NOMO-1 treated with DMSO at 0.1 percent for 48 hours (cell line): ENCODE measurements at regions not wholly inside any gene's neighbourhood (a gene's known extent, or its start where the extent isn't known, plus 50 kb on each side); places are given as distances from the start of the nearest gene placed in this dataset.
"Not testable (repeated sequence)": the region's sequence is repeated elsewhere in the genome, so short reads cannot be mapped to it uniquely, and the experiment has no call there.

Experiments used
- DNase-seq: peaks from one replicate; lab custom pipeline; 2025; ENCODE audit not compliant: unreplicated experiment; lab: John Stamatoyannopoulos, UW

- no peak for DNase-seq
These were observed 83.3 kb upstream of the SIRPA start for GRCh38 chr20:1811621-1812498.

GRCh38 chr20:1810926-1811620 is 84.1 kb upstream of the SIRPA start:
- peak; percentile 21 for DNase-seq

GRCh38 chr20:1810572-1810925 is 84.7 kb upstream of the SIRPA start:
- DNase-seq: no peak

- no peak for DNase-seq
These were observed 85.3 kb upstream of the SIRPA start for GRCh38 chr20:1809611-1810510.

- no peak for DNase-seq
These were observed 86.1 kb upstream of the SIRPA start for GRCh38 chr20:1809131-1809572.

GRCh38 chr20:1808101-1808500 is 87.1 kb upstream of the SIRPA start:
- DNase-seq: no peak

- DNase-seq: no peak
These were observed 87.8 kb upstream of the SIRPA start for GRCh38 chr20:1807394-1807793.

- DNase-seq: no peak
These were observed 88.8 kb upstream of the SIRPA start for GRCh38 chr20:1806456-1806855.

- no peak for DNase-seq
These were observed 89.4 kb upstream of the SIRPA start for GRCh38 chr20:1805816-1806215.

GRCh38 chr20:1805161-1805581 is 90.0 kb upstream of the SIRPA start:
- DNase-seq: no peak

- DNase-seq: peak; percentile 26
These were observed 90.7 kb upstream of the SIRPA start for GRCh38 chr20:1804554-1804956.

- peak; percentile 47 for DNase-seq
These were observed 91.2 kb upstream of the SIRPA start for GRCh38 chr20:1803932-1804501.

- DNase-seq: peak; percentile 94
These were observed 91.9 kb upstream of the SIRPA start for GRCh38 chr20:1803061-1803931.

GRCh38 chr20:1802385-1803060 is 92.7 kb upstream of the SIRPA start:
- peak; percentile 83 for DNase-seq

- DNase-seq: no peak
These were observed 93.3 kb upstream of the SIRPA start for GRCh38 chr20:1801929-1802306.

- peak; percentile 63 for DNase-seq
These were observed 93.8 kb upstream of the SIRPA start for GRCh38 chr20:1801225-1801928.

- DNase-seq: peak; percentile 75
These were observed 94.4 kb upstream of the SIRPA start for GRCh38 chr20:1800777-1801176.

- DNase-seq: no peak
These were observed 95.0 kb upstream of the SIRPA start for GRCh38 chr20:1800180-1800579.

- DNase-seq: not testable (repeated sequence)
These were observed 95.5 kb upstream of the SIRPA start for GRCh38 chr20:1799746-1800145.
